Mucosa of descending colon (tissue), 3 donors: ENCODE measurements at regions not wholly inside any gene's neighbourhood (a gene's known extent, or its start where the extent isn't known, plus 50 kb on each side); places are given as distances from the start of the nearest gene placed in this dataset.

Experiments
- ATAC-seq: fragments of 200-7000 bp; cut with Tn5 transposase; one replicate; pipeline ENCODE4 v1.9.1; 2020; ENCODE audit warnings: mild to moderate bottlenecking, moderate library complexity
- DNase-seq, 3 donors: peaks; one replicate each; pipeline ENCODE4 v3.0.0-alpha.2; 2020
- H3K36me3 ChIP-seq: fragments of 200-600 bp; one replicate; pipeline ENCODE4 v1.8.0; 2021; ENCODE audit warnings: low read depth, mild to moderate bottlenecking
- H3K4me1 ChIP-seq: fragments of 200-600 bp; one replicate; pipeline ENCODE4 v1.8.0; 2021; ENCODE audit warnings: low read depth, mild to moderate bottlenecking
- H3K4me3 ChIP-seq: fragments of 200-600 bp; one replicate; pipeline ENCODE4 v1.8.0; 2021; ENCODE audit warnings: mild to moderate bottlenecking
- H3K9me3 ChIP-seq: fragments of 200-600 bp; one replicate; pipeline ENCODE4 v1.8.0; 2021; ENCODE audit warnings: mild to moderate bottlenecking
- intact Hi-C, 2 donors: fragments of 100-400 bp; cut with DNase I in 1 of 2; cut with micrococcal nuclease in 1 of 2; formaldehyde crosslinking; loops; one replicate each; pipeline versions ENCODE4 v1.11.0 to v1.11.1; 2022; cut with DNase I, micrococcal nuclease
- TF ChIP-seq, protein P1 (sequence below): fragments of 200-600 bp; IDR thresholded peaks from one replicate; pipeline ENCODE4 v1.8.0; 2022; ENCODE audit warnings: antibody characterized with exemption, mild to moderate bottlenecking
- donor health status: DM: no; HTN: no; CAD: no; lungs with moderate emphysema.
- donor health status: DM: no; HTN: no; CAD: no.
- donor health status: DM: no; HTN: yes; CAD: no.

GRCh38 chr15:91779960-91780359, 73.5 kb upstream of the SLCO3A1 start:
- Histone ChIP-seq H3K36me3 (no peaks in the 10 kb centered on the region), H3K9me3 (no peaks in the 10 kb centered on the region), H3K4me1 (no peaks in the 10 kb centered on the region), H3K4me3 (no peak overlapping the region)
- TF ChIP-seq, protein P1, sequence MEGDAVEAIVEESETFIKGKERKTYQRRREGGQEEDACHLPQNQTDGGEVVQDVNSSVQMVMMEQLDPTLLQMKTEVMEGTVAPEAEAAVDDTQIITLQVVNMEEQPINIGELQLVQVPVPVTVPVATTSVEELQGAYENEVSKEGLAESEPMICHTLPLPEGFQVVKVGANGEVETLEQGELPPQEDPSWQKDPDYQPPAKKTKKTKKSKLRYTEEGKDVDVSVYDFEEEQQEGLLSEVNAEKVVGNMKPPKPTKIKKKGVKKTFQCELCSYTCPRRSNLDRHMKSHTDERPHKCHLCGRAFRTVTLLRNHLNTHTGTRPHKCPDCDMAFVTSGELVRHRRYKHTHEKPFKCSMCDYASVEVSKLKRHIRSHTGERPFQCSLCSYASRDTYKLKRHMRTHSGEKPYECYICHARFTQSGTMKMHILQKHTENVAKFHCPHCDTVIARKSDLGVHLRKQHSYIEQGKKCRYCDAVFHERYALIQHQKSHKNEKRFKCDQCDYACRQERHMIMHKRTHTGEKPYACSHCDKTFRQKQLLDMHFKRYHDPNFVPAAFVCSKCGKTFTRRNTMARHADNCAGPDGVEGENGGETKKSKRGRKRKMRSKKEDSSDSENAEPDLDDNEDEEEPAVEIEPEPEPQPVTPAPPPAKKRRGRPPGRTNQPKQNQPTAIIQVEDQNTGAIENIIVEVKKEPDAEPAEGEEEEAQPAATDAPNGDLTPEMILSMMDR, result no peak
- no peak for DNase-seq
- intact Hi-C loops, result no loop called here
- no peak for ATAC-seq

DNA sequence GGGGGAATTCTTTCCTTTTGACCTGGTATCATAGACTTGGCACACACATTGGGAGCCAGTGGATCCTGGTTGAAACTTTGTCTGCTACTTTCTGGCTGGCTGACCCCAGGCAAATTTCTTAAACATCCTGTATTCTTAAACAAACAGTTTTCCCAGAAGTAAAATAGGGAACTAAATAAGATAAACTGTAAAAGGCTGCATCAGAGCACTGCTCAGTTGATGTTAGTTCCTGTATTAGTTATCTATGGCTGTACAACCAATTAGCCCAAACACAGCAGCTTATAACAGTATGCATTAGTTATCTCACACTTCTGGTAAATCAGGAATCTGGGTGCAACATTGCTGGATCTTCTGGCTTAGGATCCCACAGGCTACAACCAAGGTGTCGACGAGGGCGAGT, 73.1 kb upstream of the SLCO3A1 start:
- no peaks in the 10 kb centered on the region for H3K36me3 ChIP-seq

DNA sequence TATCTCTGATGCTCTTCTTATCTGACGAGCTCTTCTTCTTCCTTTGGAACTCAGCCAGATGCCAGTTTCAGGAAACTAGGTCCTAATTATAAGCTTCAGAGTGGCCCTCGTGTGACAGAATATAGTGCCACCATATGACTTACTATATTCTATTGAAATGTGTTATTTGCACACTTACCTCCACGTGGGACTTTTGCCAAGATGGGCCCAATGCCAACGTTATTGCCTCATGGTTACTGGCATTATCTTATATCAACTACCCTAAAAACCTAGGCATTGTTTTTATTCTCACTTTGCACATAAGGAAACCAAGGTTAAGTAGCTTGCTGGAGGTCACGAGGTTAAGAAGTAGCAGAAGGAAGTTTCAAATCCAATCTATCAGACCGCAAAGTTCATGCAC, 71.3 kb upstream of the SLCO3A1 start:
- Histone ChIP-seq H3K9me3 (no peaks in the 10 kb centered on the region), H3K36me3 (no peaks in the 10 kb centered on the region), H3K4me1 (no peaks in the 10 kb centered on the region), H3K4me3 (no peak overlapping the region)
- ATAC-seq (no peak), DNase-seq (peak in 1 of 3 donors; percentile 9)
- intact Hi-C loops, result no loop called here
- TF ChIP-seq, protein P1, result no peak

More for the DNA sequence above, 73.1 kb upstream of the SLCO3A1 start:
- Histone ChIP-seq H3K4me3 (no peak overlapping the region), H3K9me3 (no peaks in the 10 kb centered on the region), H3K4me1 (no peaks in the 10 kb centered on the region)
- intact Hi-C loops, result no loop called here
- ATAC-seq, result no peak
- DNase-seq, result no peak
- TF ChIP-seq, protein P1, result no peak

DNA sequence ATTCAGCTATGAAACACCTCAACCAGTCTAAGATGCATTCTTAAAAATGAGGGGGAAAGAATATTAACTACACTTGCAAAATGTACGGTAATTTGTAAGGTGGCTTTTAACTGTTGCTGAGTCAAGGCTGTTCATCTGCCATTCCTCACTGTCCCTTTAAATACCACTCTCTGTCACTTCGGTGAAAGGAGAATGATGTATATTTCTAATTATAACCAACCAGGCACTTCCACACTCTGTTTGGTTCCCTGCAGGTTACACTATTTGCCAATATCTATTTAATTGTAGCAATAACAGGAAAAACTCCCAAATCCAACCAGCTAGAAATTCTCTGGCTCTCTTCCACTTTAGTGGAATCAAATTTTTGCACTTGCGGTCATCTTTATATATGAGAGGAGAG, 70.5 kb upstream of the SLCO3A1 start:
- ATAC-seq (no peak), DNase-seq (no peak)
- Histone ChIP-seq H3K4me1 (no peaks in the 10 kb centered on the region), H3K36me3 (no peaks in the 10 kb centered on the region), H3K4me3 (no peak overlapping the region), H3K9me3 (no peaks in the 10 kb centered on the region)
- TF ChIP-seq, protein P1, result no peak
- intact Hi-C loops, result no loop called here

DNA sequence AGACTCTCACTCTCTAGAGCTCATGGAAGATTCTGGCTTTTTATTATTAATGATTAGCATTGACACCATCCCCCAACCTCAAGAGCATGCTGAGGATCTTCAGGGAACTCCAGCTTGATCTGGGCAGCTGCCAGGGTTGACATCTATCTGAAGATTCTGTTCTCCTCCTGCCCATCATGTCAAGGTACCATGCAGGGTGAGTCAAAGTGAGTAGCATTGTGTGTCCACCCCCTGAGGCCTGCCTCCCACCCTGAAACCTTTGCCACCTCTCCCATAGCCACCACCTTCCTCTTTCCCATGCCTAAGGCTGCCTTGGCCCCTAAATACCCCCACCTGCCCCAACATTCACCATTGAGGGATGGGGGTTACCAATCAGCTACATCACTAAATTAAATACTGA, 70.1 kb upstream of the SLCO3A1 start:
- Histone ChIP-seq H3K4me1 (no peaks in the 10 kb centered on the region), H3K9me3 (no peaks in the 10 kb centered on the region), H3K36me3 (no peaks in the 10 kb centered on the region), H3K4me3 (no peak overlapping the region)
- DNase-seq (no peak), ATAC-seq (no peak)
- intact Hi-C loops, result no loop called here
- TF ChIP-seq, protein P1, result no peak

GRCh38 chr15:91784973-91785709, 68.4 kb upstream of the SLCO3A1 start:
- intact Hi-C loops, result no loop called here
- DNase-seq (no peak), ATAC-seq (no peak)
- Histone ChIP-seq H3K4me3 (no peak overlapping the region), H3K9me3 (no peaks in the 10 kb centered on the region), H3K4me1 (no peaks in the 10 kb centered on the region), H3K36me3 (no peaks in the 10 kb centered on the region)
- TF ChIP-seq, protein P1, result no peak
